GM19238 (cell line): ENCODE measurements at regions not wholly inside any gene's neighbourhood (a gene's known extent, or its start where the extent isn't known, plus 50 kb on each side); places are given as distances from the start of the nearest gene placed in this dataset.

ENCODE experiments used
- DNase-seq: peaks from one replicate; pipeline ENCODE4 v3.0.0; 2011; ENCODE audit warnings: low spot score; ENCODE audit not compliant: insufficient read length

DNA sequence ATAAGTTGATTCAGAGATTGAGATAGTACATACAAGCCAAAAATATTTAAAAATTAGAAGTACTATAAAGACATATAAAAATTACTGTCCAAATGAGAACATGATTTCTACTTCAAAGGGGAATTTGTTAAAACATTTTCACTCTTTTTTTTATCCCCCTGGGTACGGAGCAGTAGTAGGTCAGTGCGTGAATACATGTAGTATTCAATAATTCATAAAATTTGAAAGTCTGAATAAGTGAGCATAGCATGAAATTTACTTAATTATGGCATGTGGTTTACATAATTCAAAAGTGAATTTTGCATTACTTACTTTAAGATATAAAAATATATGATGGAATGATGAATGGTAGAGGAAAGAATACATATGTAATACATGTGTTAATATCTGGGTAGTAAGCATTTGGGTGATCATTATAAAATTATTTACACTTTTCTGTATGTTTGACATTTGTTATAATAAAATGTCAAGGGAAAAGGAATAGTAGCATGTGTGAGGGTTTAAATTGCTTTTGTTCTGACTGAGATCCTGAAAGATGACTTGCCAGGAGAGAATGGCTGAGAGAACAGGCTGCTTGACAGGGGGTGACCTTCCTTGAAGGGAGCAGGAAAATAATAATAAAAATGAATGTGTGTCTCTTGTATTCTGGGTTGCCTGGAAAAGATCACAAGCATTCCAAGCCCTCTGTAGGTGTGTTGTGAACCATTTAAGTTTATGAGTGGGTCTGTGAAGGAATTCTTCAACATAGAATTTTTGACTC, 1178.8 kb downstream of the ZPLD1 start:
- no peak for DNase-seq

DNA sequence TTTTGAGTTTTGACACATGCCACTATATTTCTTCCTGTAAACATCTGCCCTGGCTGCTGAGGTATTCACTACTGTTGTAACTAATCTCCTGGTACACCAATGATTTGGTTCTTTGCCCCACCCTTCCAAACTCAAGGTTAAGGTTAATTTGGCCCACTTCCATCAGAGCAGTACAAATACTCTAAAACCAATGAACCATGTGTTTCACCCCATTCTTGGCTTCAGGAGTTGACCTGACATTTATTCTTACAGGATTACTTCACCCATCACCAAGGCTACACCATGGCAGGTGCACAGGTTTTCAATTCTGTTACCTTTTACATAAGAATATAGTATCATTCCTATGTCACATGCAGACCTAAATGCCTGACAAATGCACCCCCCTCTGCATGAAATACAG, 1179.9 kb downstream of the ZPLD1 start:
- DNase-seq: no peak

DNA sequence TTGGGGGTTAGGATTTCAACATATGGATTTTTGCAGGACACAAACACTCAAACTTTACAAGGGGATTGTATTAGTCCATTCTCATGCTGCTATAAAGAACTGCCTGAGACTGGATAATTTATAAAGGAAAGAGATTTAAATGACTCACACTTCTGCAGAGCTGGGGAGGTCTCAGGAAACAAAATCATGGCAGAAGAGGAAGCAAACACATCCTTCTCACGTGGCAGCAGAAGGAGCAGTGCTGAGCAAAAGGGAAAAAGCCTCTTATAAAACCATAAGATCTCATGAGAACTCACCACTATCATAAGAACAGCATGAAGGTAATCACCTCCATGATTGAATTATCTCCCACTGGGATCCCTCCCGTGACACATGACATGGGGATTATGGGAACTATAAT, 1183.1 kb downstream of the ZPLD1 start:
- DNase-seq: no peak

DNA sequence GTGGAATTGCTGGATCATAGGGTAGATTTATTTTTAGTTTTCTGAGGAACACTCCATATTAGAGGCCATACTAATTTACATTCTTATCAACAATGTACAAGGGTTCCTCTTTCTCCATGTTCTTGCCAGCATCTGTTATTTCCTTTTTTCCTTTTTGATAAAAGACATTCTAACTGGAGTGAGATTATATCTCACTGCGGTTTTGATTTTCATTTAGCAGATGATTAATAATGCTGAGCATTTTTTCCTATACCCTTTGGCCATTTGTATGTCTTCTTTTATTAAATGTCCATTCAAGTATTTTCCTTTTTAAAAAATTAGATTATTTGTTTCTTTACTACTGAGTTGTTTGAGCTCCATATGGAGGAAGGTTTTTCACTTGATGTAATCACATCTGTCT, 1189.5 kb downstream of the ZPLD1 start:
- no peak for DNase-seq

DNA sequence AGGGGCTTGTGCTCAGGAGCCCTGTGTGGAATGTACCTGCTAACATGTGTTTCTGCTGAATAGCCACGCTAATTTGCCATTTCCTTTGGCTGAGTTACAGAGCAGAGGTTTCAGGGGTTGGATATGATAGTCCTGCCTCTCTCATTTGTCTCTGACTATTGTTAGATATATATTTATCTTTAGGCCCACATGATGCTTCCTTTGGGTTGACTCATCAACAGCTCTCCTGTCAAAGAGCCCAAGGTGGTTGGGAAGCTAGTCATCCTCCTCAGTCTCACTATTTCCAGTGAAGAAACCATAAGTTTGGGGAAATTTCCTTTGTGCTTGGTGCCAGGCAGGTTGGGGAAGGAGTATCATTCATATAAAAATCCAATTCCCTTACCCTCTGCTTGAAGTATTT, 1194.6 kb downstream of the ZPLD1 start:
- DNase-seq: no peak

DNA sequence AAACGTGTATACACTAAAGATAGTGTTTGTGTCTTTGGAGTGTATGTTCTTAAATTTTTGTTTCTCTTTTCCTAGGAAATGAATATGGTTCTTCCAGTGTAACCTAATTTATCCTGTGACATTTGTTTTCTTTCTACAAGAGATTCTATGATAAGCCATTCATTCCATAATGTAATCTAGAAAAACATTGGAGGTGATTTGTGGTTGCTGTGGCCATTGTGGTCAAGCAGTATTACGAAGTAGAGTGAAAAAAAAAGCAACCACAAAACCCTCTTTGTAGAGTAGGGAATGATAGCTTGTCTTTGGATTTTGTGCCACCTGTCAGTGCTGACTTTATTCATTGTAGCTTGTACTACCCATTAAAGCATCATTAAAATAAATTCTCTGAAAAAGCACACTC, 1209.6 kb downstream of the ZPLD1 start:
- no peak for DNase-seq

DNA sequence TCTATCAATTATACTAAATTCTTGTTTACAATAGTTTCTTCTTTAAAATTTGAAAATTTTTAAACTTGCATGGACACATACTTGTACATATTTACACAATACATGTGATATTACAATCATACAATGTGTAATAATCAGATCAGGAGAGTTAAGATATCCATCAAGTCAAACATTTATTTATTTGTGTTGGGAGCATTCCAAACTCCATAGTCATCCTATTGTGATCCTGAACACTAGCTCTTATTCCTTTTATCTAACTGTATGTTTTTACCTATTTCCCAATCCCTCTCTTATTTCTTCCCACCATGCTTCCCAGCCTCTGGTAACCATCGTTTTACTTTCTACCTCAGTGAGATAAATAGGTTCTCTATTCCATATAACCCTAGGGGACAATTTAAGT, 1219.2 kb downstream of the ZPLD1 start:
- DNase-seq: no peak

DNA sequence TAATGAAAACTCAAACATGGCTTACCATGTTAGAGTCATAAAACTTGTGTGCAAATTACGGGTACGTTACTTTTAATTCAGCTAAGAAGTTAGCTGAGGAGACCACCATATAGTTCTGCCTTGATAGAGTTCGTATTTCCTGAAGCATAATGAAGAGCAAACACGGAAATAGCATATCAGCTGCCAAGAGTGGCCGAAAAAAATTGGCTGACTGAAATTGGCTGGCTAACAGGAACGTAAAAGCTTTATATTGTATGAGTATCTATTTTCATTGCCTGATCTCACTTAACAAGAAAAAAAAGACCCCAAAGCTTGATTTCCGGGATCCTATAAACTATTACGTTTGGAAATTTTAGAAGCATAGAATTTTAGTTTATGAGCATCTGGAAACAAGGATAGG, 1222.9 kb downstream of the ZPLD1 start:
- DNase-seq: no peak

DNA sequence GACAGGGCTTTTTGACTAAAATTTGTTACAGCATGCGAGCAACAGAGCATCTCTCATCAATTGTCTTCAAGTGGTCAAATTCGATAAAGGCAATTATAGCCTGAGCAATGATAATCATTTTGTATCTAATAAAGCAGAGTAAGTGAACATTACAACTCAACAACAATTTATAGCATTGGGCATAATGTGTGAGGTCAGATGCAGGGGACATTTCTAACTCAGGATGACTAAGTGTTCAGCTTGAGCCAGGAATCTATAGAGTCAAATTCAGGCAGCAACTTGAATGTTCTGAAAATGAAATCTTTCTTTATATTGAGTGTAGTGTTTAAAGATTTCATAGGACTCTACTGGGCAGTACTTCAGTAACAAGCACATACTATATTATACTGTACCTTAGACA, 1226.0 kb downstream of the ZPLD1 start:
- no peak for DNase-seq

DNA sequence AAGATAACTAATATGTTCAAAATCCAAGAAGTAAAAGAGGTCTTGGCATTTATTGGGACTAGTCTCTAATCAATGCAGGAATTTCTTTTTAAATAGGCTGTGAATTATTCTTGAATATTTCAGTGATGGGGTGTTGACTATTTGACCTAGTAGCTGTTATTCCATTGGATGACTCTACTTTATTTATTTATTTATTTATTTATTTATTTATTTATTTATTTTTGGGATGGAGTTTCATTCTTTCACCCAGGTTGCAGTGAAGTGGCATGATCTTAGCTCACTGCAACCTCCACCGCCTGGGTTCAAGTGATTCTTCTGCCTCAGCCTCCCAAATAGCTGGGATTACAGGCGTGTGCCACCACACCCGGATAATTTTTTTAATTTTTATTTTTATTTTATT, 1227.8 kb downstream of the ZPLD1 start:
- no peak for DNase-seq

DNA sequence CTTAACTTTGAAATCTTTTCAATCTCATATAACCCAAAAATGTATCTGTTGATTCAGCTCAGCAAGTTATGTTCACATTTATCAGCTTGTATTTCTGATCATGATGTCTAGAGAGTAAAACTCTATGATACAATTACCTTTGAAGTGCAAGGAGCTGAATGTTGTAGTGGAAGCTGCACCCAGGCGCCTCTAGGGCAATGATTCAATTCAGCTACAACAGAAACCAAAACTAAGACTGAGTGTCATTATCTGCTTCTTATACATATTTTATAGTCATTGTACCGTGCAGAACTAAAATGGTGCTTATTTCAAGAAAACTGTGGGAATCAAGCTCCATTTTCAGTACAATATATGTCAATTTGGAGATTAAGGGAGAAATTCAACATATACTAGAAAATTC, 1237.5 kb downstream of the ZPLD1 start:
- DNase-seq: no peak

DNA sequence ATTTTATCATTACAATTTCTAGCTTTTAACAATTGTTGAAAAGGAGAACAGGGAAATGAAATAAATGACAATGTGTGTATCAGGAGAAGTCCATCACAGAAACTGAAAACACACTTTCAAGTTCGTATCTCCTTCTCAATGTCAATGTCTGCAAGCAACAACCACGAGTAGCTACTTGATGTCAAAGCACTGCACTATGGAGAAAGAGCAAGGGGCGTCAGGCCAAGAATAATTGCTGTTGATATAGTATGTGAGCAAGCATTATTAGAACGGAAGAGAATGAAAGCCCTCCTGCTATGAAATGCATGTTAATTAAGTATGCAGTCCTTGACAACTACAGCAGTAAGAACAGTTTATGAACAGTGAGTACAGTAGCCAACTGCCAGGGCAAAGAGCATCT, 1250.1 kb downstream of the ZPLD1 start:
- no peak for DNase-seq

DNA sequence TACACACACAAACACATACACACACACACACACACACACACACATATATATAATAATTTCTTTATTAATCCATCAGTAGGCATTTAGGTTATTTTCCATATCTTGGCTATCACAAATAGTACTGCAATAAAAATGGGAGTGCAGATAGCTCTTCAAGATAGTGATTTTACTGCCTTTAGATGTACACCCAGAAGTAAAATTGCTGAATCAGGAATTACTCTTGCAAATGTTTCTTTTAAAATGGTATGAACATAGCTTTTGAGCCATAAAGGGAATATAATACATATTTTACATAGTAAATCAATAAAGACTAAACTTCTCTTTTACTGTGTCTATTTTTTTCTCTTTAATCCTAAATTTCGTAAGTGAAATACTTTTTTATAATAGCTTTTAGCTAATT, 1251.1 kb downstream of the ZPLD1 start:
- DNase-seq: no peak

DNA sequence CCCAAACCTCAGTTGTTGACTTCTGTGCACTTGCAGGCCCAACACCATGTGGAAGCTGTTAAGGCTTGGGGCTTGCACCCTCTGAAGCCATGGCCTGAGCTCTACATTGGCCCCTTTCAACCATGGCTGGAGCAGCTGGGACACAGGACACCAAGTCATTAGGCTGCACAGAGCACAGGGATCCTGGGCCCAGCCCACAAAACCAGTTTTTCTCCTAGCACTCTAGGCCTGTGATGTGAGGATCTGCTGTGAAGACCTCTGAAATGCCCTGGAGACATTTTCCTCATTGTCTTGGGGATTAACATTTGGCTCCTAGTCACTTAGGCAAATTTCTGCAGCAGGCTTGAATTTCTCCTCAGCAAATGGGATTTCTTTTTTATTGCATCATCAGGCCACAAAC, 1255.7 kb downstream of the ZPLD1 start:
- no peak for DNase-seq

DNA sequence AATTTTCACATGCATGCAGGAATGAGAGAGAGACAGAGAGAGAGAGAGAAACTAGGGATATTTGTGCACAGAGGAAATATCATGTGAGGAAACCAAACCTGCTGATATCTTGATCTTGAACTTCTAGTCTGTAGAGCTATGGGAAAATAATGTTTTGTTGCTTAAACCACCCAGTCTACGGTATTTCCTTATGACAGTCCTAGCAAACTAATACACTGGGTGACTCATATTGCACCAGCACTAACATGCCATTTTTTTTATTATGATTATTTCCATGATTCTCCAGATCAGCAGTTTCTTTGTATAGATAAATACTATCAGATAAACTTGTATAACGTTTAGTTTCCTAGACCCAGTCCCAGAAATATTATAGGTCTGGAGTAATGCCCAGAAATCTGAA, 1259.0 kb downstream of the ZPLD1 start:
- no peak for DNase-seq

DNA sequence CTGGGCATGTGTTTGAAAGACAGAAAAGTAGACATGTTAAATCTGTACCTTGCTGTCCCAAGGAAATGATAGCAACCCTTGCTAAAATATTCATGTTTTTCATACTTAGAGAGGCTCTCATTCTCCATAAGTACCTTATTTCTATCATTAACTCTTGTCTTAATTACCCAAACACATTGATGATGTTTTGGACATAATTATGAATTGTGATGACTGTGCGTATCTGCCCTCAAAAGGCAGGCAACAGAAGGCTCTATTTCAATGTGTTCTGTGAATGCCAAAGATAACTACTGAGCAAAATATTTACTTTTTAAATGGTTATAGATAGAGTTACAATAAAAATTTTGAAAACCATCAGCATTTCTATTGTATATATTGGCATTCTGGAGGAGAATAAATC, 1263.8 kb downstream of the ZPLD1 start:
- no peak for DNase-seq

DNA sequence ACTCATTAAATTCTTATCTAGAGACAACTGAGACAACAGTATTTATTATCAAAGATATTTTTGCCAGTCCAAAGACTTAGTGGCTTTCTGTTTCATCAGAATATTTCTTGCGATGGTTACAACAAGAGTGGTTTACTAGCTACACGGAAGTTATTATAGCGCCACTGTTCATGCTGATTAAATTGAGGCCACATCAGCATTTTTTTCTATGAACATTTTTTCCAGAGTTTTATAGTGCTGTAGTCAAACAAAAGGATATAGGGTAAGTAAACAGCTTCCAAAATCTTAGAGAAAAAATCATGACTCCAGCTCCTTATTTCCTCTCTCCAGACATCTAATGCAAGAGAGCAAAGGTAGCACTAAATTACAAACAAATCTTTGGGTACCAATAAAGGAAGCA, 1264.4 kb downstream of the ZPLD1 start:
- DNase-seq: no peak

DNA sequence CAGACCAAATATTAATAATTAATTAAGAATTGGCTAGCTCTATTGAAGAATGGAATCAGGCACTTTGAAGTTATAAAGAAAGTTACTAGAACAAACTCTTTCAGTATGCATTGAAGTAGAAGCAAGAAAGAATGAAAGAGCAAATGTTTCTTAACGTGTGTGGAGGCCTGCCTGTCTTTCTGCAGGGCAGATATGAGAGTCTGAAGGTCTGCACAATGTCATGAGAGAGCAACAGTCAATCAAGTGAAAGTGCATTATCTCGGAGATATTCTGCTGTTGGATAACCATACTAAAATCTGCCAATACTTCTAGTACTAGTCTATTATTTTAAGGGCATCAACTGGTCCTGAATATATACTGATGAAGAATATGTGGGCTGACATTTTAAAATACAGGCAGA, 1270.8 kb downstream of the ZPLD1 start:
- DNase-seq: no peak

DNA sequence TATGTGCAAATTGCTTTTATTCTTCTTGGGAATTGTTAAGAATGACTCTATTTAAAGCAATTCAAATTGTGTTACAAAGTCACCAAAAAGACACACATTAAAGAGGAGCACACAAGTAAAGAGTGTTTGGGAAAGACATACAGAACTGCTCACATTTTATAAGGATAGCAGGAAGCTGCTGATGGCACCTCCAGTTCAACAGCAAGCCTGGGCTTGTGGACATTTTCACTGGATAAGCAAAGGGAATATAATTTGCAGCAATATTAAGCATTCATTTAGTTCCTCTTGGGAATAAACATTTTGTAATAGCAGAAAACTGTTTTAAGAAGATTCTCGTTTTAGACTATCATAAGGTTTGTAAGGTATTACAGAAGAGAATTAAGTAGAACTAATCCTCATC, 1271.9 kb downstream of the ZPLD1 start:
- DNase-seq: no peak

DNA sequence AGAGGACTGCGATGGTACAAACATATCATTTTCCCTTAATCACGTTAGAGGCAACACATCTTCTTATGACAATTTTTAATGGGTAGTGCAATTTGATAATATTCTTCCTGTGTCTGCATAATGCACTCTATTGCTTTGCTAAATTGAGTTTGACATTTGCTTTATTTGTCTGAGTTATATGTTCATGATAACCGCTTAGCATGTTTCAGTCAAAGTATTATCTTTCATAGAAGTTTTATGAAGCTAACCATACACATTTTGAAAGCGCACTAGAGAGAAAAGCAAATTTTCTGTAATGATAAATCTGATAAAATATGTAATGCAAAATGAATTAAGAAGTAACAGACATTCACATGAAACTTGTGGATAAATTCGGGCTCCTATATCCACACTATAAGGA, 1276.9 kb downstream of the ZPLD1 start:
- no peak for DNase-seq

DNA sequence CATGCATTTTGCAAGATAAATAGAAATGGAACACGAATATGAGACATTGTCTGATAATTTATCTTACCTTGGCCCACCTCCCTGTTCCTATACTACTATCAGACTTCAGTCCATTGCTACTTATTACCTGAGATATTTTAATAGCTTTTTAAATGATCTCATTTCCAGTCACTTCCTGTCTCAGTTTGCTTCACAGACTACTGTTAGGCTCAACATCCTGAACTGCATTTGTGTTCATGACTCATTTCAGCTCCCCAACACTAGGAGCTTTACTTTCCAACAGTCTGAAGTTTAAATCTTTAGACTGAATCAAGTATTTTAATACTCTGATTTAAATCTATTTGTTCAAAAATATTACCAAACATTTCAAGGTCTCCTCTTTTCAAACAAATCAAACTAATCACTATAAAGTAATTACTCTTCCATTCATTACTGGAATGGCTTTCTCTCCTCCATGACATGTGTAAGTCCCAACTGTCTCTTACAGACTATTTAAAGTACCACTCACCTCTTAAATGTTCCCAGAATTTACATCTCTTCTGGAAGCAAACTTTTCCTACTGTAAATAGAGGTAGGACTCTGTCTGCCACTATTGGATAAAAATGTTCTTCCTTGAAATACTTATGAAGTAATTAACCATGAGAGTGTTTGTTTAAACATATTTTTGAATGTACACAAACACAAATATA, 1277.6 kb downstream of the ZPLD1 start:
- no peak for DNase-seq

DNA sequence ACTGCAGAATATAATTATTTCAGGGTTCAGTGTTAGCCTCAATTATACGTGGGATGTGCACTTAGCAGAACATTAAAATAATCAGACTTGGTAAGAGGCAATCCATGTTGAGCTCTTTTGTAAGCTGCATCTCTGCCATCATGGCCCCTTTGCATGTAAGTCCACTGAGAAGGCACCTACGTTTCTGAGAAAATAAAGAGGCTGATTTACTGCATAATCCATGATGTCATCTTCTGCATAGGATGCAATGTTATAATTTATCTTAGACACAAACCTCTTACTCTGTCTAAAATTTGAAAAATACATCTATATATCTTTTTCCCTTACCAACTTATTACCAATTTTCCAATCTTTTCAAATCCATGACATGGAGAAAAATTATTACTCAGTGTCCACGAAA, 1294.7 kb downstream of the ZPLD1 start:
- no peak for DNase-seq

DNA sequence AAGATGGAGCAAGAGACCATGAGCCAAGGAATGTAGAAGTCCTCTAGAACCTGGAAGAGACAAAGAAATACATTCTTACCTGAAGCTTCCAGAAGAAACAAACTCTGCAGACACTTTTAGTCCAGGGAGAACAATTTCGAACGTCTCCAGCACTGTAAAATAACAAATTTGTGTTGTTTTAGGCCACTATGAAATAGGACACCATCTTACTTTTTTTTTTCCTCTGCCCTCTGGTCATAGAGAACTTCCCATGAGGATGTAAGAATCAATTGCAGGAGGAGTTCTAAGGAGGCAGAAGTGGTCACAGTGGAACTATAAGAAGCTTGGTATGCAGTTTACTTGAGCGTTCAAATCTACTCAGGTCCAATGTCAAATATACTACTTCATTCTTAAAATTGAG, 1295.9 kb downstream of the ZPLD1 start:
- DNase-seq: no peak
